Embryonic facial prominence (tissue), 1 donor: ENCODE measurements at regions not wholly inside any gene's neighbourhood (a gene's known extent, or its start where the extent isn't known, plus 50 kb on each side); places are given as distances from the start of the nearest gene placed in this dataset.

Source experiments
- DNase-seq: peaks from one replicate; pipeline ENCODE4 v3.0.0-alpha.2; 2016; ENCODE audit errors: extremely low spot score

- DNase-seq: no peak
These were observed 445.7 kb upstream of the TRPC7 start for GRCh38 chr5:136811086-136811485.

GRCh38 chr5:136810261-136810801, 445.0 kb upstream of the TRPC7 start:
- DNase-seq: no peak

- no peak for DNase-seq
These were observed 444.0 kb upstream of the TRPC7 start for GRCh38 chr5:136809382-136809781.

GRCh38 chr5:136808756-136809155, 443.4 kb upstream of the TRPC7 start:
- no peak for DNase-seq

GRCh38 chr5:136805466-136805865, 440.1 kb upstream of the TRPC7 start:
- DNase-seq: no peak

- DNase-seq: no peak
These were observed 437.0 kb upstream of the TRPC7 start for GRCh38 chr5:136802383-136802782.

GRCh38 chr5:136799806-136800372, 434.5 kb upstream of the TRPC7 start:
- DNase-seq: no peak

- DNase-seq: no peak
These were observed 428.0 kb upstream of the TRPC7 start for GRCh38 chr5:136793300-136793699.

GRCh38 chr5:136781464-136781863, 416.1 kb upstream of the TRPC7 start:
- DNase-seq: no peak

GRCh38 chr5:136780518-136780917, 415.2 kb upstream of the TRPC7 start:
- no peak for DNase-seq

GRCh38 chr5:136776022-136776927, 410.9 kb upstream of the TRPC7 start:
- no peak for DNase-seq

GRCh38 chr5:136772491-136772890, 407.1 kb upstream of the TRPC7 start:
- DNase-seq: no peak

GRCh38 chr5:136769900-136770684, 404.7 kb upstream of the TRPC7 start:
- DNase-seq: peak; percentile 25

GRCh38 chr5:136769093-136769492, 403.7 kb upstream of the TRPC7 start:
- DNase-seq: no peak

- DNase-seq: no peak
These were observed 403.1 kb upstream of the TRPC7 start for GRCh38 chr5:136768457-136768856.

- no peak for DNase-seq
These were observed 401.1 kb upstream of the TRPC7 start for GRCh38 chr5:136766456-136766855.

- DNase-seq: no peak
These were observed 399.3 kb upstream of the TRPC7 start for GRCh38 chr5:136764601-136765000.

GRCh38 chr5:136763548-136763947, 398.2 kb upstream of the TRPC7 start:
- no peak for DNase-seq

GRCh38 chr5:136754216-136754615, 388.9 kb upstream of the TRPC7 start:
- no peak for DNase-seq

- no peak for DNase-seq
These were observed 385.0 kb upstream of the TRPC7 start for GRCh38 chr5:136750224-136750862.

- no peak for DNase-seq
These were observed 383.7 kb upstream of the TRPC7 start for GRCh38 chr5:136749016-136749415.

GRCh38 chr5:136743052-136743451, 377.7 kb upstream of the TRPC7 start:
- no peak for DNase-seq
